ENCODE measurements at regions not wholly inside any gene's neighbourhood (a gene's known extent, or its start where the extent isn't known, plus 50 kb on each side); places are given as distances from the start of the nearest gene placed in this dataset.

- DNase-seq = no peak
These were observed 246.8 kb upstream of the RAB6C start for GRCh38 chr2:129732630-129733026.

- DNase-seq = no peak
These were observed 246.4 kb upstream of the RAB6C start for GRCh38 chr2:129733041-129733440.

- no peak for DNase-seq
These were observed 245.9 kb upstream of the RAB6C start for GRCh38 chr2:129733579-129733978.

DNA sequence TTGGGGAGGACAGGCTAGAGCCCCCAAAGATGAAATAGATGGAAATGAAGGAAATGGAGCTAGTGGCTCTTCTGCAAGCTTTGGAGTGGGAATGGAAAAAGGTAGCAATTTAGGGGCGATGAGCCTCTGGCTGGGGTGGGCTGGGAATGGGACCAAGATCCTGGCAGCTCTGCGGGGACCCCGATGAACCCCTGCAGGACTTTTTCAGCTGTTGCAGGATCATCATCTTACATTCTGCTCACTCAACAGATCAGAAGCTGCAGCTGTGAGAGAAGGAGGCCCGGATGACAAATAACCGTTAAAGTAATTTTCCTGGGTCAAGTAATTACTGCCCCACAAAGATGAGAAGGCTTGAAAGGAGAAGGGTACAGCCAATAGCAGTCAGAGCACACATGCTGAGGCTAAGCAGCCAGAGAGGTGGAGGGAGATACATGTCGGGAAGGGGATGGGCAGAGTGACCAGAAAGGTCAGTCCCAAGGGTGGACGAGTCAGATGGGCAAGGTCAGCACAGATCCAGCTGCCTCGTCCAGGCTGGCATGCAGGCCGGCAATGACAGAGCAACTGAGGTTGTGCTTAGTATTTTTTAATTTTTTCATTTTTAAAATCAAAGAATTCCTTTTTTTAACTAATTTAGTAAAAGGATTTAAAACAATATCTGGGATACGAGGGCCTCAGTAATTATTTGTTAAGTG, 245.0 kb upstream of the RAB6C start:
- no peak for DNase-seq

- DNase-seq = no peak
These were observed 243.9 kb upstream of the RAB6C start for GRCh38 chr2:129735576-129735975.

- no peak for DNase-seq
These were observed 241.6 kb upstream of the RAB6C start for GRCh38 chr2:129737660-129738527.

- DNase-seq = no peak
These were observed 240.7 kb upstream of the RAB6C start for GRCh38 chr2:129738799-129739198.

DNA sequence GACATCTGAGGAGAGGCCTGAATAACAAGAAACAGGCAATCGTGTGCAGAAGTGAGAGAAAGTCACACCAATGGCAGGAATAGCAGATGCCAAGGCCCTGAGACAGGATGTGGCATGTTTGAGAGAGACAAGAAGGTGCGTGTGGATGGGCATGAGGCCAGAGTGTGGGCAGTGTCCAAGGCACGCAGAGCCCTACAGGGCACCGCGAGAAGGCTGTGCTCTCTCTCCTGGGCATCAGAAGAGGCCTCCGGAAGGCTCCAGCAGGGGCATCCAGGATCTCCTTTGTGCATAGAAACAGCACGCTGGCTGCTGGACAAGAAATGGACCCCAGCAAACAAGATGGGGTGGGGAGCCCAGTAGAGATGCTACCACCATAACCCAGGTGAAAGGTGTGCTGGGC, 239.0 kb upstream of the RAB6C start:
- DNase-seq = no peak

GRCh38 chr2:129741165-129741564, 238.3 kb upstream of the RAB6C start:
- no peak for DNase-seq

- DNase-seq = no peak
These were observed 237.8 kb upstream of the RAB6C start for GRCh38 chr2:129741623-129742022.

- no peak for DNase-seq
These were observed 236.9 kb upstream of the RAB6C start for GRCh38 chr2:129742415-129743180.

DNA sequence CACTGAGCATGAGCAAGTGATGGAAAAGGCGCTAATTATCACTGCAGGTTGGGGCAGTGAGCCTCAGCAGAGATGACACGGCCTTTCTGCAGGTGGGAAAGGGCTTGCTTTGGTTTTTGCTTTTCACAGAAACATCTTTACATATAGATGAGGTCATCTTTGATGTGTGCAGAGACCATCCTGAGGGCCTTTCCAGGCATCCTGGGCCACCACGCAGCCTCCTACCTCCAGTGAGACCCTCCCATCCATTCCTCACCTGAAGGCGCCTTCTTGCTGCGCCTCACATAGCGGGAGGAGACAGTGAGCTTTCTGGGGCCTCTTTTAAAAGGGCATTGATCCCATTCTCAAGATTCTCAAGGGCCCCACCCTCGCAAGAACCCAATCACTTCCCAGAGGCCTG, 235.3 kb upstream of the RAB6C start:
- DNase-seq = no peak

- DNase-seq = no peak
These were observed 234.8 kb upstream of the RAB6C start for GRCh38 chr2:129744649-129745048.

- no peak for DNase-seq
These were observed 231.9 kb upstream of the RAB6C start for GRCh38 chr2:129747500-129748125.

- no peak for DNase-seq
These were observed 231.2 kb upstream of the RAB6C start for GRCh38 chr2:129748250-129748649.

DNA sequence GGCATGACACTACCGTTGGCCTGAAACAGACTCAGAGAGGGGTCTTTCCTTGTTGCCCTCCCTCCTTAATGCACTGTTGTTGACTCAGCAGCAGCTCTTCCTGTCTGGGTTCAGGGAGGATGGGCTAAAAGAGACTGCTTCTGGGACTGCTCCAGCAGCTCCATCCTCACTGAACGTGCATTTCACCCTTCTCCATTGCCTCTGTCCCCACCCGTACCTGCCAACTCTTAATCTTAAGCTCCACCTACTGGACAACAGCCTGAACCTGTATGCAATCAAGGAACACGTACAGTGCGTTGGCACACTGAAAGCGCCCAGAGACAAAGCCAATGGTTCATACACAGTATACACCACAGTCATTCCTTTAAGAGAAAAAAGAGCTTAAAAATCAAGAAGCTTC, 230.8 kb upstream of the RAB6C start:
- peak; percentile 33 to 47 for DNase-seq

GRCh38 chr2:129751409-129751808, 228.1 kb upstream of the RAB6C start:
- no peak for DNase-seq

- no peak for DNase-seq
These were observed 227.3 kb upstream of the RAB6C start for GRCh38 chr2:129752176-129752575.

DNA sequence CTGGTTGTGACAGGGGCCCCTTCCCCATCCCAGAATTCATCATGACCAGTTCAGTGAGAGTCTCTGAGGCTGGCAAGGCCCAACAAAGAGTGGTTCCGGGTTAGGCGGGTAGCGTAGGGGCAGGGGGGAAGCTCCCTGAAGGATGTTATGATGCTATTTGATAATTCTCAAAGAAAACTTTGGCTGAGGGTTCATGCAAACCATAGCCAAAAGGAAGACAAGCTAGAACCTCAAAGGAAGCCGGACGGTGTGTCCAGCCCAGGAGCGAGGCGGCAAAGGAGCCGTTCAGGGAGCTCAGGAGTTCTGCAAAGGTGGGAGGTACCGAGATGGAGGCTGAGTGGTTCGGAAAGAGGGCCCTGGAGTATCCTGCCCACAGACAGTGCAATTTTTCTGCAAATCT, 226.8 kb upstream of the RAB6C start:
- no peak for DNase-seq

DNA sequence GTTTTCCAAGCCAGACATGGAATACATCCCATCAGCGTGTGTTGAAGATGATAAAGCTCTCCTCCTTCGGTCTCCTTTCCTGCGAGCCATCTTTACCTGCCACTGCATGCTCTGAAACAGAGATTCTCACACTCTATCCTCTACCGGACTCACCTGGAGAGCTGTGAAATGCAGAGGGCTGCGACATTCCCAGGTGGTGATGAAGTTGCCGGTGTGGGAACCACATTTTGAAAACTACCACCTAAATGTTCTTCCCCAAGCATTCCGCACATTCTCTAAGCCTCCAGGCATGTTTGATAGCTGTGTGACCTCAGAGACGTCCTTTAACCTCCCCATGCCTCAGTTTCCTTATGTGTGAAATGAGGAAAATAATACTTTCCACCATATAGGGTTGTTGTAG, 226.2 kb upstream of the RAB6C start:
- no peak for DNase-seq

- DNase-seq = no peak
These were observed 225.0 kb upstream of the RAB6C start for GRCh38 chr2:129754421-129754820.

- no peak for DNase-seq
These were observed 224.6 kb upstream of the RAB6C start for GRCh38 chr2:129754831-129755230.

DNA sequence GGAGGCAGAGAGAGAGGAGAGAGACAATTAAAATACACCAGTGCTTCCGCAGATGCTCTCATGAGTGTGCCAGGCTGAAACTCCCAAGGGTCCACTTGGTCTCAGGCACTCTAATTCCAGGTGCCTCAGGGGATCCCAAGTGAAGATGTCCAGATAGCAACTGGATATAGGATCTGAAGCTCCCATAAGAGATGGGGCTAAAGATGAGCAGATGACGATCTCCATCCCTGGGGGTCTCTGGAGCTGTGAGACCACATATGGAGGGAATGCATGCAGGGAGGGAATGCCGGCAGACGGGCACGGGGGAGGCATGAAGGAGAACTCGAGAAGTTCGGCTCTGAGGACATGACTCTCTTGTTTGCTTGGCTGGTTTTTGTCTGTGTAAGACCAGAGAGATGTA, 223.7 kb upstream of the RAB6C start:
- no peak for DNase-seq
